Femur (tissue), 1 donor: ENCODE measurements at regions not wholly inside any gene's neighbourhood (a gene's known extent, or its start where the extent isn't known, plus 50 kb on each side); places are given as distances from the start of the nearest gene placed in this dataset.

Experiments used
- DNase-seq: peaks from one replicate; pipeline ENCODE4 v3.0.0-alpha.2; 2017

DNA sequence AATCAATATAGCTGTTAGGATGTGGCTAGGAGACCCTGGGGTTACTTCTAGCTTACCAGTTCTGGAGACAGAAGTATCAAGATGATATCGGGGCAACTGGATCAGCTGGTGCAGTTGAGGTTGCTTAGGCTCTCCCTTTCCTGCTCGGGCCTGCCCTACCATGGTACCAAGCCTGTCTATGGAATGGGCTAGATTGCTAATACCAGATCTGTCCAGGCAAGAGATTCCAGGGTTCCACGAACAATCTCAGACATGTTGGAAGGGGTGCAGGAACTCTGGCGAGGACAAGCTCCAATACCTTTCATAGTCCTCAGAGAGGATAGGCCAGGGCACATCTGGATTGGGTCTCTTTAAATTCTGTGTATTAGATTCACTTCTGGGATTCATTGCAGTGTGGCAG is 53.8 kb downstream of the ADM start:
- no peak for DNase-seq

DNA sequence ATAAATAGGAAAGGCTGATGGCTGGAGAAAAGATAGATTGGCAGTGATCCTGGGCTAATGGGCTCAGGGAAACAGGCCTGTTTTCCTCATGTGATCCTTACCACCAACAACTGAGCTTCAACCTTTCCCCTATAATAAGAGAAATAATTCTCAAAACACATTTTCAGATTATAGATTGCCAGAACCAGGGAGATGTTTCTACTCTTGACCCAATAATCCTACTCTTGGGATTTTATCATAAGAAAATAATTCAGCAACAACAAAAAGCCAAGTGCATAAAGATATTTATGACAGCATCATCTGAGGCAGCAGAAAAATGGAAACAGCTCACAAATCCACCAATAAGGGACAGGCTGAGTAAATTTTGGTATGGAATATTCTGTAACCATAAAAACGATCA is 54.3 kb downstream of the ADM start:
- DNase-seq: no peak

DNA sequence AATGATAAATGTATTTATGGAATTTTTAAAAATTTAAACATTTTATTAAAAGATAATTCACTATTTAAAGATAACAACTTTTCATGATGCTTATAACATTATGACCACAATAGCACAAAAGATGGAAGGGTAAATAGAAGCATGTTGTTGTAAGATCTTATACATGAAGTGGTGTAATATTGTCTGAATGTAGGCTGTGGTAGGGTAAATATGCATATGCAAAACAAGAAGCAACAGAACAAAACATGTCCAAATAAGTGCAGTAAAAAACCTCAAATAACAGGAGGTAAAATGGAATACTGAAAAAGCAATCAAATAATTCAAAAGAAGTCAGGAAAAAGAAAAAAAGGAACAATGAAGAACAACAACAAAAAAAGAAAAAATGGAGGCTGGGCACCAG is 56.0 kb downstream of the ADM start:
- no peak for DNase-seq

DNA sequence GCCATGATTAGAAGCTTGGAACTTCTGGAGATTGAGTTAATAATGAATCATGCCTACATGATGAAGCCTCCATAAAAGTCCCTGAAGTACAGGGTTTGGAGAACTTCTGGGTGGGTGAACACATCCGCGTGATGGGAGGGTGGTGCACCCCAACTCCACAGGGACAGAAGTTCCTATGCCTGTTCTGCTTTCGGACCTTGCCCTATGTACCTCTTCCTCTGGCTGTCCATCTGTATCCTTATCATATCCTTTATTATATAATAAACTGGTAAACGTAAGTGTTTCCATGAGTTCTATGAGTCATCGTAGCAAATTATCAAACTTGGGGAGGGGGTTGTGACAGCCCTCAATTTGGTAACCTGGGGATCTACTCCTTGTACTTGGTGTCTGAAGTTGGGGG is 60.2 kb downstream of the ADM start:
- no peak for DNase-seq

DNA sequence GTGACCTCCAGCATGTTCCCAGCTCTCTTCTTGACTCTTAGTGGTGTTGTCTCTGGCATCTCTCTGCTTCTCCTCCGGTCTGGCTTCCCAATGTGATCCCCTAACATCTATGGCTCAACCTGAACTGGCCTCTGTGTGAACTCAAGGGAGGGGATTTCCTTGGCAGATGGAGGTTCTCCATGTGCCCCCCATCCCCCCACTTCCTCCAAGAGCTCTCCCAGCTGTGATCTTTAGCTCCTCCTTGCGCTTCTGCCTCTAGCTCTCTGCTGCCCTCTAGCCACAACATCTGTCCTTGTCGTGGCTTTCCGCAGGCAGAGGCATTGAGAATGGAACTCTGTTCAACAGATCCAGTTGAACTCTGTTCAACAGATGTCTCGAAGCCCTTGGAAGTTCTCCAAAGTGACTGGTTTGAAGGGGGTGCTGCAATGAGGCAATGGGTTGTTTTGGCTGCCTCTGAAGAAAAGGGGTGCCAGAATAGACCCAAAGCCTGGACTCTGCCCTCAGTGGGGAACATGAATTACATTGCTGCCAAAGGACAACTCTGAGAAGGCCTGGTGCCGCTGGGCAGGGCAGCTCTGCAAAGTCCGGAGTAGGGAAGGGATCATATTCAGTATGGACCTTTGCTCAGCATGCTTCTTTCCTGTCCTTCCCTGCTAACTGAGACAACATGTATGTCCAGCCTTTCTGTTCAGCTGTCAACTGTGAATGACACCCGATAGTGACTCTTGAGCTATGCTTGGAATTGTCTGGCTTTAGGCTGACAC is 61.9 kb downstream of the ADM start:
- DNase-seq: peak; percentile 83

DNA sequence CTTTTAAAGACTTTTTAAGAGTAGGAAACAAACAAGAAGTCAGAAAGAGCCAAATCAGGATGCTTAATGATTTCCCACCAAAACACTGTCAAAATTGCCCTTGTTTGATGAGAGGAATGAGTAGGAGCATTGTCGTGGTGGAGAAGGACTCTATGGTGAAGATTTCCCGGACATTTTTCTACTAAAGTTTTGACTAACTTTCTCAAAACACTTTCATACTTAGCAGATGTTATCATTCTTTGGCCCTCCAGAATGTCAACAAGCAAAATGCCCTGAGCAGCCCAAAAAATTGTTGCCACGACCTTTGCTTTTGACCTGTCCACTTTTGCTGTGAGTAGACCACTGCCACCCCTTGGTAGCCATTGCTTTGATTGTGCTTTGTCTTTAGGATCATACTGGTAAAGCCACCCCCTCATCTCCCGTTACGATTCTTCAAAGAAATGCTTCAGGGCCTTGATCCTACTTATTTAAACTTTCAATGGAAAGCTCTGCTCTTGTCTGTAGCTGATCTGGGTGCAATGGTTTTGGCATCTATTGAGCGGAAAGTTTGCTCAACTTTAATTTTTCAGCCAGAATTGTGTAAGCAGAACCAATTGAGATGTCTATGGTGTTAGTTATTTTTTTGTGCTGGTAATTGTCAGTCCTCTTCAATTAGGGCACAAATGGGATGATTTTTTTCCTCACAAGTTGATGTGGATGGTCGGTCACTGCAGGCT is 67.2 kb downstream of the ADM start:
- DNase-seq: no peak

DNA sequence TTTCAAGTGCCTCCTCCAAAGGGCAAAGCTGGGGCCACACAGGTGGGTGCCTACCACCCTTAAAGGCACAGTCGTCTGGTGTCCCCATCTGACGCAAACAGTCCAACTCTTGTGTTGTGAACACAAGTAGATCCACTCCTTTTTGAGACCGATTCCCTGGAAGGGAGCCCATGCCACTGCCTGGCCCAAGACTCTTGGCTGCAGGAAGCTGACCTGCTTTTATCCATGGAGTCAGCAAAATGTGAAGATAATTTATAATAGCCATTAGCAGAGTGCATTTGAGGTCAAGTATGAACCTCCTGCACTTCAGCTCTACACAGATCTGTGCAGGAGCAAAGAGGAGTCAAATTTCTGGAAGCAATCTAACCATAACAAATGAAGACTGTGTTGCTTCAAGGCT is 68.5 kb downstream of the ADM start:
- no peak for DNase-seq

DNA sequence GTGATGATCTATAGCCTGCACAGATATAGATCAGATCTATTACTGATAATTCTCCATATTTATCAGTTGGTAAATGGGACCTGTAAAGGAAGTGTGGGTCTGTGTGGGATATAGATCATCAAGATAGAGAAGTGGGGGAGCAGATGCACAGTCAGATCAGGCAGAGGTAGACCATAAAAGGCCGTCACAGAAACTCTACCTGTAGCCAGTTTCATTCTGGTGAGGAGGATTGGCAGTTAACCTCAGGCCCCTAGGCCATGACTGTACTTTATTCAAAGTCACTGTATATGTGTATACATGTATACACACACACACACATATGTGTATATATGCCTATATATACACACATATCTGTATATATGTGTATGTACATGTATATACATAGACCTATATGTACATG is 69.1 kb downstream of the ADM start:
- DNase-seq: no peak

DNA sequence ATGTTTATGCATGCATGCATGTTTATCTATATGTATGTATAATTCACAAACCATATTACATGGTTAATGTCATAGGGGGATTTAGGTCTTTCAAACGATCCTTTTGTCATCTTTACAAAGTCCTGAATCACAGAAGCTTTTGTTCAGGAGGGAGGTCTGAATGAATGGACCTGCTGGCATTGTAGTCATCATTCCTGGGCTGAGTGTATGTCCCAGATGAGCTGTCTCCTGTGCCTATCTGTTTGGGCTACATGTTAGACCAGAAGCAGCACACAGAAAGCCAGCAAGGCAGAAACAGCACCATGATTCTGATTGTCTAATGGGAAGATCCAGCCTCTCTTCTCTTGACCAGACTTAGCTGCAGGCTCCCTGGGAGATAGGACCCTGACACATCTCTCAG is 69.5 kb downstream of the ADM start:
- DNase-seq: no peak

DNA sequence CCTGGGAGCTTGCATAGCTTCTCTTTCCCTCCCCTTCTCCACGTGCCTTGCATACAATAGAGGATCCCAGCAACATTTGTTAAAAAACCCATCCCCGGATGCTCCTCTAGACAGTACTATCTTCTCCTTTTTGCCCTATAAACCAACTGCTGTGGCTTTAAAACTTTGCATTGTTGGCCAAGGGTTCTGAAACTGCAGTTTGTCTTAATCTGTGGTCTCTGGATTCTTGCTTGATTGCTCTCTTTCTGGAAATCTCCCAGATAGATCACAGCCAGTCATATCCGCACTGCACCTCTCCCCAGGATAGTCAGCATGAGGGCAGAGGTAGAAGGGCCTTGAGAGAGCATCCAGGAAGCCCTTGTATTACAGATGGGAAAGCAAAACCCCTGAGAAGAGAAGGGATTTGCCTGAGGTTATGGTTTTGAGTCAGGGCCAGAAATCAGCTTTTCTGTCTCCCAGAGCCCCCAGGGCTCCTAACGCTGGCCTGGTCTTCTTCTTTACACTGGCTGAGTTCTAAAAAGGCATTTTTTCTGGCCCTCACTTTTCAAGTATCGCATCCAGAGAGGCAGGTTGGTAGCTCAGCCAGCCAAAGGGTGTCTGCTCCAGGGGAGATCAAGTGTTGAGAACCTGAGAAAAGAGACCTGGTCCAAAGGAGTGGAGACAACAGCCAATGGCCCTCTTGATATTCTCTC is 70.6 kb downstream of the ADM start:
- DNase-seq: peak; percentile 66

DNA sequence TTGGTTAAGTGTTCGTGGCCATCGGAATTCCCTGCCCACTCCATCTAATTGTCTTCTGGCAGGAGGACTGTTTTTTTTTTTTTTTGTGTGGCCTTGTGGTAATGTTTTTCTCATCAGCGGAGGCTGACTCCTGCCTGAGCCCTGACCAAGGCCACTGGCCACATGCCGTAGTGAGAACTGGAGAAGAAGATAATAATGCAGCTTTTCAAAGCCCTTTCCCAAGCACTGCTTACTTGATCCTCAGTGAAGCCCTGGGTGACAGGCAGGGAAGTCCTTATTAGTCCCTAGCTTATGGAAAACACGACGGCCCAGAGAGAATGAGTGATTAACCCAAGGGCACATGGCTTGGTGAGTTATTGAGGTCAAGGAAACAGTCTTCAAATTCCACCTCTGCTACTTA is 71.2 kb downstream of the ADM start:
- no peak for DNase-seq

DNA sequence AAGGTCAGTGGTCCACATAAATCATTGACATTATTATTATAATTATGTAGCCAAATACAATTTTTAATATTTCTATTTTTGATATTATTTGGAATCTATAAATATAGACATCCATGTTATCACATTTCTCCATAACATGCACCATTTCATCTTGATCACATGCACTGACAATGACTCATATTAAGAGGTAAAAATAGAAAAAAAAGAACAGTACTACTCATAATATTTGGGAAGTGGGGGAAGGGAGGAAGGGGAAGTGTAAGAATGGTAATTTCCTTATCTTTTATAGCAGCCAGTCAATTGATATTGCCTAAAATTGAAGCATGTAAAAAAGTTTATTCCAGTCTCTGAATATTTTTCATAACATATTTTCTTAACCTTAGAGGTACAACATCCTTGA is 72.3 kb downstream of the ADM start:
- DNase-seq: no peak

DNA sequence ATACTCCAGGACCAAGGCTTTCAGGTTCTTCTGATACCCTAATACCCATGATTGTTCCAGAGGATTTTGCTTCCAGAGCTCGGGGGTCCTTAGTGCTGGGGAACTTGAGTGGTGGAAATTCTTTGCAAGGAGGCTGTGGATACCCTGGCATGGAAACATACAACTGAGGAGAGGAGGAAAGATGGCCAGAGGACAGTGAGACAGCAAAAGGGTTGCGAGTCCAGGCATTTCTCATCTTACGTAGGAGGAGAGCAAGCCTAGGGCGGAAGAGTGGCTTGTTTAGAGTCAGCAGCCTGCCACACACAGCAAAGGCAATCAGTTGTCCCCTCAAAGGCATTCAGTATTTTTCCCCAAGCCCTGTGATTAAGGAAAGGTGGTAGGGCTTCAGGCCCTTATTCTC is 73.5 kb downstream of the ADM start:
- DNase-seq: no peak

DNA sequence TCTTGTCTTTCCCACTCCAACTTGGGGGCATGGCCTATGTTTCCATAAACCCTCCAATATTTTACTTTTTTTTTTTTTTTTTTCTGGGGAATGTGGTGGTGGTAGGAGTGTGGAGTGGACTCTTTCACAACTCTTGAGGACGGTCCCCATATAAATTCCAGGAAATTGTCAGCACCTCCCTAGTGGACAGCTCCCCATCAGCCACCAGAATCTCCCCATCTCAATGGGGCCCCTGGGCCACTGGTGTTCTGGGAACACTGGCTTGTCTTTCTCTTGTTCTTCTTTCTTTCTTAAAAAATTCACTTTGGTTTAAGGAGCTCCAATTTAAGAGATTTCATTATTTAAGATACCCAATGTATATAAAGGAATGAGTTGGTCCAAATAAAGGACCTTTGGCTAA is 74.1 kb downstream of the ADM start:
- DNase-seq: no peak

DNA sequence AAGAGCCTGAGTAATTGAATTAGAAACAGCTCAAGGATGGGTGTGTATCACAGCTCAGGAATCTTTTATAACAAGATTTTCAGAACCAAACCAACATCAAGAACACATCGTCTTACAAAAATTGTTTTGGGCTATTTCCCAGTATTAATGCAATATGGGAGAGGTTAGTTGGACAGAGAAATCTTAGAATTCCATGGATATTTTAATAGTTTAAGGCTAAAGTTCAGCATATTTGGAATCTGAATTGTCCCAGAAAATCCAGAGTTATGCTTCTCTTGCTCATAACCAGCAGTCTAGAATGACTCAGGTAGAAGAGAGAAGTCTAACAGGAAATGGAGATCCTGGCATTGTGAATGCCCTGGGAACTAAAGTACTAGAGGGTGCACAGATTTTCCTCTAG is 74.6 kb downstream of the ADM start:
- no peak for DNase-seq

DNA sequence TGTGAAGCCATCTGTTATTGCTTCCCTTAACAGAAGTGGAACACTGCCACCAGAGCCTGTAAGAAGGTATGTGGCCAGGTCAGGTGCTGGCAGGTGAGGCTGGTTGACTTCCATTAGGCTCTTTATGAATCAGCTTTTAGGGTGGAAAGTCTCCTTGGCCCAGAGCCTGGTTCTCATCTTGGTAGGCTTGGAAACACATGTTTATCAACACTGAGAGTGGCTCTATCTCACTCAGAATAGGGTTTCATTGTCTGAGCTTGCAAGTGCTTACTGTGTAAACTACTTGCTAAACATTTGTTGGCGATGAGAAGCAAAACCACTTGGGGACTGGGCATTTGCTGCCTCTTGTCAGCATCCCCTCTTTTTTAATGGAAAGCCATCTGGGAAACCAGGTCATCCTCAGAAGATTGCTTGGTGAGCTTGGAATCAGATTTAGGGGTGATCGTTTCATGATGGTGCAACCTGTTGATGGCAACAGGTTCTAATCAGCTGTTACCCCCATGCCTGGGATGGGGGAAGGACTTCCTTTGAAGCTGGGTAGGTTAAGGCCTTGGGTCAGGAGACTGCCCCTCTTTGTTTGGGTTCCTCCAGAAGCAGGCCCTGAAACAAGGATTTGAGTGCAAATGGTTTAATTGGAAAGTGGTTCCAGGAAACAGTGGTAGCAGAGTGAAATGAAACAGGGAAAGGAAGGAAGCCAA is 75.0 kb upstream of the AMPD3 start:
- DNase-seq: no peak

DNA sequence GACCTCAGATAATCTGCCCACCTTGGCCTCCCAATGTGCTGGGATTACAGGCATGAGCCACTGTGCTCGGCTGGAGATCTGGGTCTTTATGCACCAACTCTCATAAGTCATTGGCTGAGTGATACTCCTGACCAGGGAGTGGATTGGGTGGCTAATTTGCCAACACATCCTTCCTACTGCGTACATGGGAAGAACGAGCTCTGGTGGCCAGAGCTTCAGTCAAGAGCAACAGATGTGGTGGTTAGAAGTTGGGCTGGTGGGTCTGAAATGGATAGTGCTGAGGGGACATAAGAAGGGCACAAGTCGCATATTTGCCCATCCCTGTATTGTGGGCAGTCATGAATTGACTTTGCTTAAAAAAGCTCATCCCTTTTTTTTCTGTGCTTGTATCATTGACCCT is 74.1 kb upstream of the AMPD3 start:
- no peak for DNase-seq

DNA sequence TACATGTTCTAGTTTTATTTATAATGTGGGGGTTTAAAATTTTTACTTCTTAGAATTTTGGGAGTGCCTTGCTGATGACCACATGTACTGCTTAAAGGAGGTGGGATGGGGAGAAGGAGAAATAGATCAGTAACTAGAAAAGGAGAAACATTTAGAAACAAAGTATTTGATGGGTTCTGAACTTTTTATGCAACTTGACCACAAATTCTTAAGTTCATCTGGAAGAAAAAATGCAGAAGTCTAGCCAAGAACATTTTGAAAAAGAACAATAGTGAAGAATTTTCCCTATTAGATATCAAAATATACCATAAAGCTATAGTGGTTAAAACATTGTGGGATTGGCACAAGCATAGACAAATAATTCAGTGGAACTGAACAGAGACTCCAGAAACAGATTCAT is 73.3 kb upstream of the AMPD3 start:
- no peak for DNase-seq

DNA sequence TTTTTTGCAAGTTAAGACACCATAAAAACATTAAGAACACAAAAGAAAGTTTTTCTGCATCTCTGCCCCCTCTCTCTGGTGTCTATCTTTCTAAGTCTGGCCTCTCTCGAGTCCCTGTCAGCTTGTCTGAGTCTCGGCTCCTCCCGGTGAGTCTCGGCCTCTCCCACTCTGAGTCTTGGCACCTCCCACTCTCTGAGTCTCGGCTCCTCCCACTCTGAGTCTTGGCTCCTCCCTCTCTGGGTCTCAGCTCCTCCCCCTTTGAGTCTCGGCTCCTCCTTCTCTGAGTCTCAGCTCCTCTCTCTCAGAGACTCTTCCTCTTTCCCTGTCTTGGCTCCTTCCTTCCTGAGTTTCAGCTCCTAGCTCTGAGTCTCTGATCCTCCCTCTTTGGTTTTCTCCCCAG is 72.5 kb upstream of the AMPD3 start:
- no peak for DNase-seq

DNA sequence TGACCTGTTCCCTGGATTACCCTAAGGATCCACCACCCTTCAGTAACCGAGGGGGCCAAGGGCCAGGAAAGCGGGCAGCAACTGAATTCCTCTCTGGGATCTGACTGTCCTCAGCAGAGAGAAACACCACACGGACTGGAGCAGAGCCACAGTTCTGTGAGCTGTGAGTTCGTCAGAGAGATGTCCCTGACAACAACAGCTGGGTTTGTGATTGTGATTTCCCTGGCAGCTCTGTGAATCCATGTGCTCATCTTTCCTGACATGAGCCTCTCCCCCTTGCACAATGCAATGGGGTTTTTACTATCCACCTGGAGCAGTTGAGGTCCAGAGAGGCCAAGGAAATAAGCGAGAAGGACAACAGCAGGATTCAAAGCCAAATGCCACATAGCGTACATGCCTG is 69.4 kb upstream of the AMPD3 start:
- no peak for DNase-seq

DNA sequence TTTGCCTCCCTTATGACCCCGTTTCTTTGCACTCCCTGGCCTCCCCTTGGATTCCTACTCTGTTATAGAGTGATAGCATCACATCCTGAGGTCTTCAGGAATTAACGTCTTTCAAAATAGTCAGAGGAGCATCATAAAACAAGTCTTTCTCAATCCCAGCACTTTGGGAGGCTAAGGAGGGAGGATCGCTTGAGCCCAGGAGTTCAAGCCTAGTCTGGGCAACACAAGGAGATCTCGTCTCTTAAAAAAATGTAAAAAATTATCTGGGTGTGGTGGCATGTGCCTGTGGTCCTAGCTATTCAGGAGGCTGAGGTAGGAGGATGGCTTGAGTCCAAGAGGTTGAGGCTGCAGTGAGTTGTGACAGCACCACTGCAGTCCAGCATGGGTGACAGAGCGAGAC is 68.7 kb upstream of the AMPD3 start:
- DNase-seq: no peak

DNA sequence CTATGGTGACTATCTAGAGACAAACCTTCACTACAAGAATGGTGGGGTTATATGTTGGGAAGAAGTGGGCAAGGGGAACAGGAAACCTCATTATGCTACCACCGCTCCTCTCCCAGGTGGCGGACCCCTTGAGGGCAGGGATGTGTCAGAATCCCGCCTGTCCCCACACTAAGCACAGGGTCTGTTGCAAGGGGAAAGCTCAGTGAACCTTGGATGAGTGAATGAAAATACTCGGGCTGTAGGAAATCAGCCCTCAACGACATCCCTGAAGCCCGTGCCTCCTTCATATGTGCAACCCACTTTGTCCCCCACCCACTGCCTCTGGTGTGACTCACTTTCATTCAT is 68.2 kb upstream of the AMPD3 start:
- DNase-seq: no peak

DNA sequence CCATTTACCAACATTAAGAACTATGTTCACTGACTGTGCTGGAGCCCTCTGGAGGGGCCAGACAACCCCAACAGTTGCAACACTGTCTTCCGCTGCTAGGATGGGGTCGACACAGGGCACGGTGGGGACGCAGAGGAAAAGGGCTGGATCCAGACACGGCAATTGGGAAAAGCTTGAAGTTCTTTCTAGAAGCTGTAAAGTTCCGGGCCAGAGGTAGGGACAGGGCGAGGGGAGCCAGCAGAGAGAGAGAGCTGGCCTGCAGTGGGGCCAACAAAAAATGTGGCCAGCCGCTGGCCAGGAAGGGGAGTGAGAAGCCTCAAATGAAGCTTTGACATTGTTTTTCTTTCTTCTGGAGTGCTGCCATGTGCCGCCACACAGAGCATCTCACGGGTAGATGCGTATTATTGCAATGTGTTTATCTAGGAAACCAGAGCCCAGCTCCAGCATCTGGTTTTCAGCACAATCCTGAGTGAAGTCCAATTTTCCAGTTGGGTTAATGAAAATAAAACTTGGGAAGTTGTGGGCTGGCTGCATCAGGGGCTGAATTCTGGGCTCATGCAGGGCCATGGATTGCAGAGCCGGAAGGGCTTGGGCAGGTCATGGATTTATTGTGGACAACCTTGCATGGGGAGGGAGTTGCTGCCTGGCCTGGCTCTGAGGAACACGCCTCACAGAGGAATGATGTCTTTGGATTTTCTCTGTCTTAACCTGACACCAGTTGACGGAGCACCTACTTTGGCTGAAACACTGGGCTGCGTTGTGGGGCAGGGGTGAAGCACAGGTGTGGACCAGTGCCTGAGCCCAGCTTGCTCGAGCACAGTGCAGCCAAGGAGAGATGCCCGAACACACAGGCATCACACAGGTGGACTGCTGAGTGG is 67.6 kb upstream of the AMPD3 start:
- peak; percentile 89 for DNase-seq
